Muscle layer of colon (tissue), 2 donors: ENCODE measurements at regions not wholly inside any gene's neighbourhood (a gene's known extent, or its start where the extent isn't known, plus 50 kb on each side); places are given as distances from the start of the nearest gene placed in this dataset.

Source experiments
- H3K27ac ChIP-seq: one replicate; pipeline ENCODE4 v1.7.0; 2013; ENCODE audit warnings: low read depth, mild to moderate bottlenecking, low read length, moderate library complexity
- H3K27me3 ChIP-seq, 2 donors: one replicate each; pipeline ENCODE4 v1.7.0; 2013; ENCODE audit warnings: low read length in 2 of 2, mild to moderate bottlenecking in 2 of 2; ENCODE audit not compliant: insufficient read depth in 2 of 2, control insufficient read depth in 1 of 2
- H3K36me3 ChIP-seq: one replicate; pipeline ENCODE4 v1.7.0; 2013; ENCODE audit warnings: mild to moderate bottlenecking, low read length; ENCODE audit not compliant: insufficient read depth
- H3K4me1 ChIP-seq: one replicate; pipeline ENCODE4 v1.7.0; 2013; ENCODE audit warnings: mild to moderate bottlenecking, low read length; ENCODE audit not compliant: insufficient read depth
- H3K4me3 ChIP-seq, 2 donors: one replicate each; pipeline ENCODE4 v1.7.0; 2013; ENCODE audit warnings: low read length in 2 of 2, low read depth in 1 of 2, mild to moderate bottlenecking in 1 of 2, moderate library complexity in 1 of 2
- H3K9ac ChIP-seq: one replicate; pipeline ENCODE4 v1.7.0; 2013; ENCODE audit warnings: low read length
- H3K9me3 ChIP-seq: one replicate; pipeline ENCODE4 v1.7.0; 2013; ENCODE audit warnings: mild to moderate bottlenecking, low read length
- donor health status: abdominal sarcoma.
- donor health status: Adenocarcinoma of cecum.

DNA sequence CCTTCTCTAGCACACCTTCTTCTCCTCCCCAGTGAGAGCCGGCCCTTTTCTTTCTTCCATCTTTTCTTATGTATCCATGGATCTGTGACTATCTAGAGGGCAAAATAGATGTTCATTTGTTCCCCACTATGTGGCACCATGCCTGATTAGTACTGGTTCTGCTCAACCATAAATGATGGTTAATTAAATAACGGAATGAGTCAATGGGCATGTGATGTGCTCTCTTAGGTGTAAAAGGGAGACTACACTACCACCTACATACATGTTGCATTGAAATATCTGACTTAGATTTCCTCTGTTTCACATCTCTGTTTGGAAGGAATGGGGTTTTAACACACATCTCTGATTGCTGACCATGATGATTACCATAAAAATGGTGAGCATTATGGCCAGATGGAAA lies 116.5 kb downstream of the BTG1 start:
- H3K27ac ChIP-seq = peak overlapping the region; percentile 10
- H3K36me3 ChIP-seq = no peaks in the 10 kb centered on the region
- no peaks in the 10 kb centered on the region for H3K9me3 ChIP-seq
- H3K4me1 ChIP-seq = peaks cover 30% of the 10 kb centered on the region
- H3K9ac ChIP-seq = no peak overlapping the region
- H3K27me3 ChIP-seq = no peaks in the 10 kb centered on the region
- no peak overlapping the region for H3K4me3 ChIP-seq

DNA sequence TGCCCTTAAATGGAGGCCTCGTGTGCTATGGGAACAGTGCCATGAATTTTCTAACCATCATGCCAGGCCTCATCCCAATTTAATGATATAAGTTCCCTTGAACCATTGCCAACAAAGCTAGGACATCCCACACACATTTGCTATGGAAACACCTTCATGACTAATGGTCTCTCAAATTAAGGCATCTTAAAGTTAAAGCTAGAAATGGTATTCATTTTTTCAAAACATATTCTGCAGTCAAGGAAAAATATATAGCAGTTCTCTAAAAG lies 117.3 kb downstream of the BTG1 start:
- Histone ChIP-seq H3K36me3 (no peaks in the 10 kb centered on the region), H3K27ac (peak overlapping the region; percentile 10), H3K27me3 (no peaks in the 10 kb centered on the region), H3K9ac (no peak overlapping the region), H3K4me1 (peaks cover 30% of the 10 kb centered on the region), H3K9me3 (no peaks in the 10 kb centered on the region), H3K4me3 (no peak overlapping the region)

DNA sequence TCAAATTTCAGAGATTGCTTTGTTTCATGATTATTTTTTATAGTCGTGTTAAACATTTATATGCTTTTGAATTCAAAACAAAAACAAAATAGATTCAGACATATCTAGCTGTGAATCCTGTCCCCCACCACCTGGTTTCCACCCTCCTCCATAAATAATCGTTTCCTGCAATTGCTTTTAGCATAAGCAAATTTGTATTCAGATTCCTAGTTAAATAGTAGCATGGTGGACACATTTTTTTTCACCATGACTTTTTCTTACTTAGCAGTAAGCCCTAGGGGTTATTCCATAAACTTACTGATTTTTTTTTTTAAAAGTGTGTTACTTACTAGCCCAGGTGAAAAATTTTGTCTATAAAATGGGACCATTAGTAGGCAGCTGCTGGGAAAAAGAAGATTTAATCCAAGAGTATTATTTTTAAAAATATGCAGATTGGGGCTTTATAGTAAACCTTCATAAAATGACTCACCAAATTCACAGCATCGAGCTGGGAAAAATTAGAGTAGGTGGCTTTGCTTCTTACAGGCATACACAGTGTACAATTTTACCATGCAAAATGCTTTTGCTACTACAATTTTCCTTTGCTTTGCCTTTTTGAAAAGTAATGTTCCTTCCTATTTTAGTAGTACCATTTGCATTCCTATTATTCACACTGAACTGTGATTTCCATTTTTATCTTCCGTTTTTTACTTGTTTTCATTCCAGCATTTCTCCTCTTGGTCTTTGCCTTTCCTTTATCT lies 117.8 kb downstream of the BTG1 start:
- peaks cover 30% of the 10 kb centered on the region for H3K4me1 ChIP-seq
- no peaks in the 10 kb centered on the region for H3K9me3 ChIP-seq
- no peak overlapping the region for H3K9ac ChIP-seq
- no peak overlapping the region for H3K4me3 ChIP-seq
- no peaks in the 10 kb centered on the region for H3K36me3 ChIP-seq
- peak overlapping the region; percentile 10 for H3K27ac ChIP-seq
- no peaks in the 10 kb centered on the region for H3K27me3 ChIP-seq

DNA sequence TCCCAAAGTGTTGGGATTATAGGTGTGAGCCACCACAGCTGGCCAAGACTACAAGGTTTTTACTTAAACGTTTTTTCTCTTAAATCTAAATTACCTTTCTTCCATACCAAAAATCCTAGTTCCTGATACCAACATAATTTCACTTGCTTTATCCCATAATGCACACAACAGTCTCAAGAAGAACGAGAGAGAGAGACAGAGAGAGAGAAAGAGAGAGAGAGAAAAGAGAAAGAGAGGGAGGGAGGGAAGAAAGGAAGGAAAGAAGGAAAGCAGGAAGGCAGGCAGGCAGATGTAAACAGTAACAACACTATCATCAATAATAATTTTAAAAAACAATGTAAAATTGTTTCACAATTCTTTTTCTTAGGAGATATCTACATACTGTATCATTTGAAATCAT lies 118.4 kb downstream of the BTG1 start:
- H3K4me1 ChIP-seq = peaks cover 30% of the 10 kb centered on the region
- H3K9me3 ChIP-seq = no peaks in the 10 kb centered on the region
- no peaks in the 10 kb centered on the region for H3K36me3 ChIP-seq
- no peak overlapping the region for H3K27ac ChIP-seq
- no peaks in the 10 kb centered on the region for H3K27me3 ChIP-seq
- H3K9ac ChIP-seq = no peak overlapping the region
- no peak overlapping the region for H3K4me3 ChIP-seq

DNA sequence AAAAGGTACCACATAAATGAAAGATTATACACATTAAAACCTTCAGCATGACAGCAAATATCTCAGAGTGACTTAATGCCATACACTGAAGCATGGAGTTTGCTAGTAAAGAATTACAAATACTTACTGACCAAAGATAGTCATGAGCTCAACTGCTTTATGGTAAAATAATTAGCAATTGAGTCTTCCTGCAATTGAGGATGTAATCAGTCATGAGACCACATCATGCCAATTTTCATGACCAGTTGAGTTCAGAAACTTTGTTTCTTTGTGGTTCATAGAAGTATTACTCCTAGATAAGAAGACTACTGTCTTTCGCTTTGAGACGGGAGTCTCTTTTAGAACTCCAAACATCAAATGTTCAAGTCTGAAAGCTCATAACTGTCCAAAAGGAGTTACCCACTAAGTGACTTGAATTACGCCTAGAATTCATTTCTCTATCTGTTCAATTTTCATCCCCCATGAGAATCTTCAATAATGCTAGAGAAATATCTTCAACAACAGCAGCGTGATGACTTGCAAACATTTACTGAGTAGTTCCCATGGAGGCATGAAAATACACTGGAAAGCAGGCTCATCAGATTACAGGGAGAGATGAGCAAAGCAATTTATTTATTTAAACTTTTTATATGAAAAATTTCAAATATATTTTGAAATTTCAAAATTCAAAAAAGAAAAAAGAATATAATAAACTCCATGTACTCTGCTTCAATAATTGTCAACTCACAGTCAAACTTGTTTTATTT lies 120.0 kb downstream of the BTG1 start:
- no peak overlapping the region for H3K4me3 ChIP-seq
- H3K4me1 ChIP-seq = peaks cover 30% of the 10 kb centered on the region
- no peaks in the 10 kb centered on the region for H3K36me3 ChIP-seq
- no peak overlapping the region for H3K9ac ChIP-seq
- no peaks in the 10 kb centered on the region for H3K27me3 ChIP-seq
- no peak overlapping the region for H3K27ac ChIP-seq
- H3K9me3 ChIP-seq = no peaks in the 10 kb centered on the region

DNA sequence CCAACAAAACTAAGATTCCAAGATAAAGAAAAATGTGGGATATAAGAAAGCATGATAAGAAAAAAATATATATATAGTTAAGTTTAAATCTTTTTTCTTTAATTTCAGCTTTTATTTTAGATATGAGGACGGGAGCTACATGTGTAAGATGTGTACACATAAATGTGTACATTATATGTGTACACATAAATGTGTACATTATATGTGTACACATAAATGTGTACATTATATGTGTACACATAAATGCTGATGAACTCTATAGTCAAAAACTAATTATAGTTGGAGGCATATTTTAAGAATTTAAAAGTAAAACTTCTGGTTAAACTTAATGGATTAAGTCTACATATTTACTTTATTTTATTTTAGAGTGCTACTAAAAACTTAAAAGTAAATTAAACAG lies 123.6 kb downstream of the BTG1 start:
- Histone ChIP-seq H3K4me3 (no peak overlapping the region), H3K9ac (no peak overlapping the region), H3K4me1 (no peaks in the 10 kb centered on the region), H3K9me3 (no peaks in the 10 kb centered on the region), H3K27me3 (no peaks in the 10 kb centered on the region), H3K36me3 (no peaks in the 10 kb centered on the region), H3K27ac (no peak overlapping the region)

DNA sequence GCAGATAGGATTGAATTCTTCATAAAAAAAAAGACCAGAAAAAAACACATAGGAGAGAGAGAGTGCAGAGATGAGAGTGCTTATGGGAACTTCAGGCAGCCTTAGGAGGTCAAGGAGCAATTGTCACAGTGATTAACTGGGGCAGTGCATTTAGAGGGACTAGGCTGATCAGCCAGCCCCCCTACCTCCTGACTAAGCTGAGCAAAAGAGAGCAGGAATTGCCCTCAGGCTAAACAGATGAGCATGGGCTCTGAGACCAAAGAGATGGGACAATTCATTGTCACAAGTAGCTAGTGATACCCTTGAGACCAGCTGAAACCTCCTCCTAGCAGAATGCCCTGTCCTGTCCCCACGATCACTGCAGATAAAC lies 124.0 kb downstream of the BTG1 start:
- Histone ChIP-seq H3K9me3 (no peaks in the 10 kb centered on the region), H3K27me3 (no peaks in the 10 kb centered on the region), H3K9ac (no peak overlapping the region), H3K4me3 (no peak overlapping the region), H3K4me1 (no peaks in the 10 kb centered on the region), H3K27ac (no peak overlapping the region), H3K36me3 (no peaks in the 10 kb centered on the region)

DNA sequence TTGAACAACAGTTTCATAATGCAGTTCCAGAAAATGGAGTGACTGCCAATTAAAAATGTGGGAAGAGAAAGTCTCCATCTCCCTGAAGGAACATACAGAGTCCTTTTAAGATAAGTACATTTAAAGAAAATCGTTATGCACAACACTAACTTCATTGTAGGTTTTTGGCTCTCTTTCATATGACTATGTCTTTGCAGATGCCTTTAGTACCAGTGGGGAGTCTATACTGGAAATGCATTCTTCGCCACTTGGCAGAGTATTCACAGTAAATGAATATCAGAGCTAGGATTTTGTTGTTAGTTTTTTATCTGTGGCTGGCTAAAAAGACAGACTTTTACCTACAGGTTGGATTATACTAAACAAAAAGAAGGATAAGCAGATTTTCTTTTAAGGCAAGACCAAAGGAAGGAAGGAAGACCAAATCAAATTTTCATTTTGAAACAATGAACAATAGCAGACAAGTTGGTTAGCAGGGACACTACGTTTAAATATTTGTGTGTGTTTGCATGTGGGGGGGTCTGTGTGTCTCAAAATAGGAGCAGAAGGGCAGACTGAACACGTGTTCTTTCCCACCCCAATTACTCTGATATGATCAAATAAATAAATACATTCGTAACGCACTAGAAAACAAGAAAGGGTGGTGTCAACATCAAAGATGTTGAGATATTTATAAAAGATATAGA lies 124.5 kb downstream of the BTG1 start:
- no peak overlapping the region for H3K4me3 ChIP-seq
- no peaks in the 10 kb centered on the region for H3K27me3 ChIP-seq
- no peaks in the 10 kb centered on the region for H3K4me1 ChIP-seq
- no peaks in the 10 kb centered on the region for H3K9me3 ChIP-seq
- no peak overlapping the region for H3K27ac ChIP-seq
- H3K9ac ChIP-seq = no peak overlapping the region
- H3K36me3 ChIP-seq = no peaks in the 10 kb centered on the region

DNA sequence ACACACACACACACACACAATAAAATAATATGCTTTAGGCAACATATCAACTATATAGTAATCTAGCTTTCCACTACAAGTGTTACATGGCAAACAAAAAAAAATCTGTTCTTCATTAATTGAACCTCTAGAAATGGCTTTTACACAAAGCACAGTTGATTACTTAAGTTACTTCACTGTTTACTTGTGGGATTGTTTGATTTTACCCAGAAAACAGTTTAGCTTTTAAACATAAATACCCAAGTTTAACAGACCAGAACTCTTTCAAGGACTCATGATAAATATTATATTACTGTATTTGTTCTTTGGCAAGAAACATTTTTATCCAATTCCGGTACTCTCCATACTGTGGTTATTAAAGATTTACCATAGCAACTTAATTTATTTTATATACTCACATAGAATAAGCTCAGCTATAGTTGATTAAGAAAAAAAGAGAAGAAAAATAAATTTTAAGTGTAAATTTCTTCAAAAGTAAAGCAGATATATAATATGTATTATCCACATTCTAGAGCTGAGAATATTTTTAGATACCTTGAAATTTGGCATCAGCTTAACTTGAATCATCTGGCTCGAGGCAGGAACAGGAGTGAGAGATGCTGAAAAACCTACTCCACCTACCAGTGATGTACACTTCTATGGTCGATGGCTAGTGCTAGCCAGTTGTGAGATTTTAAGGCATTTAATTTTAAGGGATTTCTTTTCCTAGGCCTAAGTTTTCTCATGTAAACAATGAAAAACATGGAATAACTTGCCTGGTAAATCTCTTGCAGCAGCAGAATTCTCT lies 126.0 kb downstream of the BTG1 start:
- H3K9me3 ChIP-seq = no peaks in the 10 kb centered on the region
- no peak overlapping the region for H3K27ac ChIP-seq
- no peaks in the 10 kb centered on the region for H3K36me3 ChIP-seq
- no peaks in the 10 kb centered on the region for H3K4me1 ChIP-seq
- no peak overlapping the region for H3K9ac ChIP-seq
- no peak overlapping the region for H3K4me3 ChIP-seq
- no peaks in the 10 kb centered on the region for H3K27me3 ChIP-seq

DNA sequence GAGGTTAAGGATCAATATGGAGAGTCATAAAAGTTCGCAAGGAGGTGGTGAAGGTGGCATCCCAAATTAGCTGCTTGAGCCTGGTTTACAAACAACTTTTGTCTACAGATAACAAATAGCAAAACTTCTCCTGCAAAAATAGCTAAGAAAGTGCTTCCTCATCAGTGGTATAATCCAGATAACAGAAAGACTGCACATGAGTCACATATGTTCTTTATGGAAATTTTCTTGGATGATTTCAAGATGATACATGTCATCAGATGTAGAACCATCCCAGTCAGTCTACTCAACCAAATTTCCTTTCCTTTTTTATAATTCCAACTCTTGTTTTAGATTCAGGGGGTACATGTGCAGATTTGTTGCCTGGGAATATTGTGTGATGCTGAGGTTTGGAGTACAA lies 133.0 kb downstream of the BTG1 start:
- no peaks in the 10 kb centered on the region for H3K9me3 ChIP-seq
- H3K27me3 ChIP-seq = no peaks in the 10 kb centered on the region
- no peak overlapping the region for H3K27ac ChIP-seq
- H3K36me3 ChIP-seq = no peaks in the 10 kb centered on the region
- H3K4me3 ChIP-seq = no peak overlapping the region
- H3K9ac ChIP-seq = no peak overlapping the region
- no peaks in the 10 kb centered on the region for H3K4me1 ChIP-seq

DNA sequence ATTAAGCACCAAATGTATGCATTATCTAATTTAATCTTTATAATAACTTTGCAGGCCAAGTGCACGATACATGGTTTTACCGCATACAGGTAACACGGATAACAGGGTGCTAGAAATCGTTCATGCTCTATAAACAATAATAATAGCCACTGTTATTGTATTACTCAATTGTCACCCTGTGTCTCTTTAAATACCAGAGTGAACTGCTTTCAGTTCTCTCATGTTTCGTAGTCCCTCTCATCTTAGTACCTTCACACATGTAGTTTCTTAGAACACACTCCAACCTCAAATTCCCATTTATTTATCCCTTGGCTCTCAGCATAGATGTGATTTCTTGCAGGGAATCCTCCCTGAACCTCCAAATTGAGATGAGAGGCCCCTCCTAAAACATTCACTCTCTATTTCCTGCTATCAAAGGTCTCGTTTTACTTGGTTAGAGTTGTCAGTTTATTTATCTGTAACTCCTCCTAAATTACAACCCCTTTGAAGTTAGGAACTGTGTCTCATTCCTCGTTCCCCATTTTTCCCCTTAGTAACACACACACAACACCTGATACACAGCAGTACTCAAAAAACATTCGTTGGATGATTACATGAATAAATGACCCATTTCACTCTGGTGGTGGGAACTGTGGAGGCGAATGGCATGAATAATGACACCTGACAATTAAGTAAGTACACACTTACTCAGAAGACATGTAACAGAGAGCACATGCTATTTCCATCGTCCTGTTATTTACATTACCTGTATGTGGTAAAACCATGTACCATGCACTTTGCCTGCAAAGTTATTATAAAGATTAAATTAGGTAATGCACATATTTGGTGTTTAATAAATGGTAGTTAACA lies 134.6 kb downstream of the BTG1 start:
- Histone ChIP-seq H3K4me1 (no peaks in the 10 kb centered on the region), H3K9ac (no peak overlapping the region), H3K9me3 (no peaks in the 10 kb centered on the region), H3K27me3 (no peaks in the 10 kb centered on the region), H3K4me3 (no peak overlapping the region), H3K27ac (no peak overlapping the region), H3K36me3 (no peaks in the 10 kb centered on the region)
